GM23338 (cell line): ENCODE measurements at regions not wholly inside any gene's neighbourhood (a gene's known extent, or its start where the extent isn't known, plus 50 kb on each side); places are given as distances from the start of the nearest gene placed in this dataset.

Source experiments
- ATAC-seq: fragments of 200-7000 bp; cut with Tn5 transposase; 3 replicates; pipeline ENCODE4 v1.9.1; 2020
- DNase-seq: peaks from one replicate; pipeline ENCODE4 v3.0.0-alpha.2; 2015; ENCODE audit warnings: low spot score
- H2AFZ ChIP-seq: fragments of 200-600 bp; sonication (generic); 2 replicates; pipeline ENCODE4 v1.8.0; 2016; ENCODE audit warnings: antibody characterized with exemption, mild to moderate bottlenecking, moderate library complexity
- H3F3A ChIP-seq: fragments of 200-600 bp; sonication (generic); replicated peaks from 2 replicates; pipeline ENCODE4 v1.8.0; 2017; ENCODE audit warnings: antibody characterized with exemption, mixed run types, low read depth
- H3K27ac ChIP-seq: fragments of 200-600 bp; sonication (generic); 2 replicates; pipeline ENCODE4 v1.6.1; 2016; ENCODE audit warnings: low read depth
- H3K27me3 ChIP-seq: fragments of 200-600 bp; sonication (generic); 2 replicates; pipeline ENCODE4 v1.8.0; 2016; ENCODE audit warnings: mild to moderate bottlenecking, mixed run types, moderate library complexity; ENCODE audit not compliant: insufficient read depth
- H3K36me3 ChIP-seq: fragments of 200-600 bp; sonication (generic); 2 replicates; pipeline ENCODE4 v1.8.0; 2016; ENCODE audit warnings: mild to moderate bottlenecking; ENCODE audit not compliant: insufficient read depth
- H3K4me1 ChIP-seq: fragments of 200-600 bp; sonication (generic); 2 replicates; pipeline ENCODE4 v1.8.0; 2016; ENCODE audit warnings: mild to moderate bottlenecking, moderate library complexity; ENCODE audit not compliant: insufficient read depth
- H3K4me2 ChIP-seq: fragments of 200-600 bp; sonication (generic); 2 replicates; pipeline ENCODE4 v1.7.1; 2017; ENCODE audit warnings: mixed run types
- H3K4me3 ChIP-seq: fragments of 200-600 bp; sonication (generic); 2 replicates; pipeline ENCODE4 v1.6.1; 2016; ENCODE audit warnings: mixed run types
- H3K79me2 ChIP-seq: fragments of 200-600 bp; sonication (generic); replicated peaks from 2 replicates; pipeline ENCODE4 v1.8.0; 2017; ENCODE audit warnings: mild to moderate bottlenecking; ENCODE audit not compliant: insufficient read depth
- H3K9me2 ChIP-seq: fragments of 200-600 bp; sonication (generic); 2 replicates; pipeline ENCODE4 v1.8.0; 2017; ENCODE audit not compliant: insufficient read depth
- H4K20me1 ChIP-seq: fragments of 200-600 bp; sonication (generic); replicated peaks from 2 replicates; pipeline ENCODE4 v1.8.0; 2017; ENCODE audit warnings: mild to moderate bottlenecking; ENCODE audit not compliant: insufficient read depth
- H3K27ac Mint-ChIP-seq: 2 replicates; pipeline ENCODE4 v1.8.0; 2020; ENCODE audit warnings: inconsistent platforms, mild to moderate bottlenecking, moderate library complexity, mixed read lengths
- H3K27me3 Mint-ChIP-seq: 3 replicates; pipeline ENCODE4 v1.8.0; 2022; ENCODE audit warnings: low read depth, mild to moderate bottlenecking, moderate library complexity, mixed read lengths, inconsistent platforms; ENCODE audit not compliant: insufficient read depth, poor library complexity
- H3K36me3 Mint-ChIP-seq: 3 replicates; pipeline ENCODE4 v1.8.0; 2021; ENCODE audit warnings: low read depth, mild to moderate bottlenecking, inconsistent platforms, moderate library complexity, mixed read lengths
- H3K4me1 Mint-ChIP-seq: 3 replicates; pipeline ENCODE4 v1.8.0; 2020; ENCODE audit warnings: mild to moderate bottlenecking, inconsistent platforms, mixed read lengths
- H3K4me3 Mint-ChIP-seq: 3 replicates; pipeline ENCODE4 v1.8.0; 2021; ENCODE audit warnings: moderate library complexity, mild to moderate bottlenecking, inconsistent platforms, mixed read lengths
- H3K9me3 Mint-ChIP-seq: 3 replicates; pipeline ENCODE4 v1.8.0; 2020; ENCODE audit warnings: moderate library complexity, mild to moderate bottlenecking, inconsistent platforms, mixed read lengths
- CREB1 ChIP-seq: fragments of 250-450 bp; sonication (Bioruptor Pico); IDR thresholded peaks from 2 replicates; pipeline ENCODE4 v1.5.0; 2020; ENCODE audit warnings: low read depth, mild to moderate bottlenecking, moderate library complexity
- ETS1 ChIP-seq: IDR thresholded peaks from 2 replicates; pipeline ENCODE4 v1.6.1; 2016; ENCODE audit warnings: antibody characterized with exemption
- EZH2 ChIP-seq: fragments of 200-600 bp; sonication (generic); IDR thresholded peaks from one replicate; pipeline ENCODE4 v1.8.0; 2017; ENCODE audit warnings: antibody characterized with exemption, mild to moderate bottlenecking, low read depth; ENCODE audit not compliant: unreplicated experiment
- EZH2phosphoT487 ChIP-seq: fragments of 200-600 bp; sonication (generic); IDR thresholded peaks from one replicate; pipeline ENCODE4 v1.8.1; 2018; ENCODE audit warnings: antibody characterized with exemption; ENCODE audit not compliant: unreplicated experiment
- JUNB ChIP-seq: IDR thresholded peaks from one replicate; pipeline ENCODE4 v1.6.1; 2016; ENCODE audit warnings: antibody characterized with exemption; ENCODE audit not compliant: unreplicated experiment
- ZNF114 ChIP-seq: fragments of 250-450 bp; sonication (Bioruptor Pico); IDR thresholded peaks from 2 replicates; pipeline ENCODE4 v1.5.0; 2020; ENCODE audit warnings: mild to moderate bottlenecking, moderate library complexity
- ZNF331 ChIP-seq: fragments of 250-450 bp; sonication (Bioruptor Pico); IDR thresholded peaks from 2 replicates; pipeline ENCODE4 v1.5.0; 2020; ENCODE audit warnings: low read depth, mild to moderate bottlenecking, moderate library complexity
- ZNF462 ChIP-seq: fragments of 250-450 bp; sonication (Bioruptor Pico); IDR thresholded peaks from 2 replicates; pipeline ENCODE4 v1.5.0; 2020; ENCODE audit warnings: mild to moderate bottlenecking, moderate library complexity
- TF ChIP-seq, protein P1 (sequence below): IDR thresholded peaks from one replicate; pipeline ENCODE4 v1.6.1; 2018; ENCODE audit warnings: antibody characterized with exemption; ENCODE audit not compliant: unreplicated experiment

- no peak for DNase-seq
Observed at GRCh38 chr4:184955636-184956035, 62.7 kb upstream of the HELT start.

More at GRCh38 chr4:184955636-184956035, 62.7 kb upstream of the HELT start:
- H3K36me3 Mint-ChIP-seq = no peaks in the 10 kb centered on the region
- H3K4me1 Mint-ChIP-seq = peaks cover 3% of the 10 kb centered on the region; the same call in 1 of the 3 replicates
- Histone ChIP-seq H3K4me3 (no peak overlapping the region), H3K27ac (no peak overlapping the region), H3K79me2 (no peaks in the 10 kb centered on the region), H4K20me1 (no peaks in the 10 kb centered on the region), H3K36me3 (no peaks in the 10 kb centered on the region), H3K4me2 (no peak overlapping the region), H2AFZ (no peak overlapping the region), H3K4me1 (no peaks in the 10 kb centered on the region), H3F3A (no peaks in the 10 kb centered on the region), H3K9me2 (0 out of 2 replicates have a peak, but pooled peaks cover 3% of the 10 kb centered on the region), H3K27me3 (no peaks in the 10 kb centered on the region)
- no peak for TF ChIP-seq ZNF331 (CRISPR knock-in tag)
- no peak for TF ChIP-seq EZH2
- TF ChIP-seq ZNF114 = no peak
- TF ChIP-seq CREB1 (CRISPR knock-in tag) = no peak
- TF ChIP-seq, protein P1, sequence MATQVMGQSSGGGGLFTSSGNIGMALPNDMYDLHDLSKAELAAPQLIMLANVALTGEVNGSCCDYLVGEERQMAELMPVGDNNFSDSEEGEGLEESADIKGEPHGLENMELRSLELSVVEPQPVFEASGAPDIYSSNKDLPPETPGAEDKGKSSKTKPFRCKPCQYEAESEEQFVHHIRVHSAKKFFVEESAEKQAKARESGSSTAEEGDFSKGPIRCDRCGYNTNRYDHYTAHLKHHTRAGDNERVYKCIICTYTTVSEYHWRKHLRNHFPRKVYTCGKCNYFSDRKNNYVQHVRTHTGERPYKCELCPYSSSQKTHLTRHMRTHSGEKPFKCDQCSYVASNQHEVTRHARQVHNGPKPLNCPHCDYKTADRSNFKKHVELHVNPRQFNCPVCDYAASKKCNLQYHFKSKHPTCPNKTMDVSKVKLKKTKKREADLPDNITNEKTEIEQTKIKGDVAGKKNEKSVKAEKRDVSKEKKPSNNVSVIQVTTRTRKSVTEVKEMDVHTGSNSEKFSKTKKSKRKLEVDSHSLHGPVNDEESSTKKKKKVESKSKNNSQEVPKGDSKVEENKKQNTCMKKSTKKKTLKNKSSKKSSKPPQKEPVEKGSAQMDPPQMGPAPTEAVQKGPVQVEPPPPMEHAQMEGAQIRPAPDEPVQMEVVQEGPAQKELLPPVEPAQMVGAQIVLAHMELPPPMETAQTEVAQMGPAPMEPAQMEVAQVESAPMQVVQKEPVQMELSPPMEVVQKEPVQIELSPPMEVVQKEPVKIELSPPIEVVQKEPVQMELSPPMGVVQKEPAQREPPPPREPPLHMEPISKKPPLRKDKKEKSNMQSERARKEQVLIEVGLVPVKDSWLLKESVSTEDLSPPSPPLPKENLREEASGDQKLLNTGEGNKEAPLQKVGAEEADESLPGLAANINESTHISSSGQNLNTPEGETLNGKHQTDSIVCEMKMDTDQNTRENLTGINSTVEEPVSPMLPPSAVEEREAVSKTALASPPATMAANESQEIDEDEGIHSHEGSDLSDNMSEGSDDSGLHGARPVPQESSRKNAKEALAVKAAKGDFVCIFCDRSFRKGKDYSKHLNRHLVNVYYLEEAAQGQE = no peak
- no peak for TF ChIP-seq EZH2phosphoT487
- TF ChIP-seq JUNB = no peak
- no peak for TF ChIP-seq ETS1
- TF ChIP-seq ZNF462 (CRISPR knock-in tag) = no peak
- ATAC-seq = no peak
- H3K27ac Mint-ChIP-seq = no peak overlapping the region
- peaks cover 13% of the 10 kb centered on the region for H3K27me3 Mint-ChIP-seq
- no peaks in the 10 kb centered on the region for H3K9me3 Mint-ChIP-seq
- H3K4me3 Mint-ChIP-seq = no peak overlapping the region
